ENCODE measurements at regions not wholly inside any gene's neighbourhood (a gene's known extent, or its start where the extent isn't known, plus 50 kb on each side); places are given as distances from the start of the nearest gene placed in this dataset.
"Not testable (repeated sequence)": the region's sequence is repeated elsewhere in the genome, so short reads cannot be mapped to it uniquely, and the experiment has no call there.

- TF ChIP-seq CTCF (conservative IDR thresholded peaks at IDR 0.05); EZH2 (IDR thresholded peaks at IDR 0.05; ENCODE audit: low read depth): not testable (repeated sequence)
These were observed 304.3 kb upstream of the NUPR2 start for GRCh38 chr7:56420528-56420927.

All from PC-9 (cell line).